ENCODE measurements at regions not wholly inside any gene's neighbourhood (a gene's known extent, or its start where the extent isn't known, plus 50 kb on each side); places are given as distances from the start of the nearest gene placed in this dataset.

- Histone ChIP-seq H3K4me1 (ENCODE audit: control insufficient read depth, insufficient read depth, low read length) (no peaks in the 10 kb centered on the region), H3K27me3 (ENCODE audit: control insufficient read depth, insufficient read depth, low read length) (peaks cover 13% of the 10 kb centered on the region), H3K4me2 (ENCODE audit: low read depth, low read length) (no peak overlapping the region), H3K4me3 (ENCODE audit: insufficient read depth, low read depth, low read length) (no peak overlapping the region), H2BK15ac (ENCODE audit: low read depth, low read length) (no peak overlapping the region), H4K20me1 (ENCODE audit: insufficient read depth, low read length) (no peaks in the 10 kb centered on the region), H3K56ac (ENCODE audit: extremely low read depth, insufficient read depth, low read length) (no peak overlapping the region), H3K9me3 (ENCODE audit: control insufficient read depth, insufficient read depth, low read length) (no peaks in the 10 kb centered on the region), H3K9me1 (ENCODE audit: insufficient read depth, low read length) (0 out of 2 replicates have a peak, but pooled peaks cover 5% of the 10 kb centered on the region), H3K36me3 (ENCODE audit: control insufficient read depth, insufficient read depth, low read length) (no peaks in the 10 kb centered on the region; the same call in 1 of the 2 replicates), H2BK20ac (ENCODE audit: low read depth, low read length) (no peak overlapping the region), H3K4ac (ENCODE audit: low read depth, low read length) (no peak overlapping the region), H3K79me1 (ENCODE audit: low read depth in 1 of 2, low read length in 2 of 2) (no peaks in the 10 kb centered on the region), H2AK5ac (ENCODE audit: low read depth, low read length) (no peak overlapping the region), H4K5ac (ENCODE audit: low read depth, low read length) (no peak overlapping the region), H3K18ac (ENCODE audit: low read depth, low read length) (no peak overlapping the region), H4K8ac (ENCODE audit: low read depth in 2 of 2, low read length in 2 of 2) (no peak overlapping the region), H2AK9ac (replicated peaks; ENCODE audit: low read depth, low read length, poor library complexity) (no peak overlapping the region), H3K23ac (ENCODE audit: low read depth, low read length) (no peak overlapping the region), H3K9ac (ENCODE audit: low read depth, low read length) (no peak overlapping the region), H2BK5ac (ENCODE audit: low read depth, low read length, poor library complexity, severe bottlenecking) (no peak overlapping the region), H2BK120ac (ENCODE audit: low read depth, low read length) (no peak overlapping the region), H4K91ac (ENCODE audit: insufficient read depth, low read depth, low read length) (no peak overlapping the region), H3K27ac (ENCODE audit: insufficient read depth, low read length) (no peak overlapping the region), H2AFZ (replicated peaks; ENCODE audit: low read length, poor library complexity) (no peak overlapping the region), H3K14ac (replicated peaks; ENCODE audit: low read depth, low read length) (no peak overlapping the region)
- dilution Hi-C loops (cut with HindIII; ENCODE audit: low sequenced_read_pairs, unreplicated experiment), result no loop called here
- no TSS peak for BruUV-seq (replicated peaks)
- no peak for TF ChIP-seq CHD1 (IDR thresholded peaks at IDR 0.05; ENCODE audit: low read depth, low read length)
- no peak for TF ChIP-seq MXI1 (IDR thresholded peaks at IDR 0.05; ENCODE audit: borderline replicate concordance, low read depth, low read length)
- no peak for TF ChIP-seq RCOR1 (IDR thresholded peaks at IDR 0.05; ENCODE audit: insufficient replicate concordance, low read length)
- no peak for TF ChIP-seq USF2 (IDR thresholded peaks at IDR 0.05; ENCODE audit: low read depth, low read length)
- no peak for TF ChIP-seq SMC3 (IDR thresholded peaks at IDR 0.05; ENCODE audit: low read depth, low read length)
- no peak for TF ChIP-seq RAD21 (IDR thresholded peaks at IDR 0.05; ENCODE audit: low read length)
- TF ChIP-seq CEBPB (IDR thresholded peaks at IDR 0.05; ENCODE audit: low read depth, low read length), result no peak
- TF ChIP-seq POLR2A (IDR thresholded peaks at IDR 0.05; ENCODE audit: low read depth, low read length), result no peak
- no peak for TF ChIP-seq BHLHE40 (IDR thresholded peaks at IDR 0.05; ENCODE audit: low read depth, low read length)
- TF ChIP-seq RFX5 (IDR thresholded peaks at IDR 0.05; ENCODE audit: low read depth, low read length), result no peak
- TF ChIP-seq MAFK (IDR thresholded peaks at IDR 0.05; ENCODE audit: low read depth, low read length), result no peak
- TF ChIP-seq NFE2L2 (IDR thresholded peaks at IDR 0.05; ENCODE audit: low read depth, low read length), result no peak
- no peak for TF ChIP-seq MAZ (IDR thresholded peaks at IDR 0.05; ENCODE audit: borderline replicate concordance, low read depth, low read length)
- no peak for TF ChIP-seq CTCF (conservative IDR thresholded peaks at IDR 0.05; ENCODE audit: low read depth, low read length)
- no peak for TF ChIP-seq ELK1 (IDR thresholded peaks at IDR 0.05; ENCODE audit: borderline replicate concordance, low read depth, low read length)
- no peak for TF ChIP-seq FOS (IDR thresholded peaks at IDR 0.05; ENCODE audit: low read depth, low read length)
- WGBS, 2 experiments (ENCODE audit: extremely low coverage in 2 of 2, insufficient read length in 1 of 2), result 81% methylated on average over 4 of the region's 7 CpGs; no CpG with 5 or more reads in 1 of the 2 experiments
- in situ Hi-C loops (cut with MboI; ENCODE audit: low sequenced_read_pairs), result no loop called here
- no peak for ATAC-seq (ENCODE audit: low read depth)
- intact Hi-C loops (cut with micrococcal nuclease), result no loop called here
- ChIA-PET CTCF (no interaction called here), POLR2A (ENCODE audit: unreplicated experiment) (no interaction called here)
- no peak for DNase-seq
These were observed 390.1 kb downstream of the HRH4 start for GRCh38 chr18:24850532-24850931.
